Aorta (tissue), 5 donors: ENCODE measurements at regions not wholly inside any gene's neighbourhood (a gene's known extent, or its start where the extent isn't known, plus 50 kb on each side); places are given as distances from the start of the nearest gene placed in this dataset.

Experiments used
- ATAC-seq: fragments of 200-7000 bp; cut with Tn5 transposase; one replicate; pipeline ENCODE4 v1.9.1; 2022; ENCODE audit warnings: moderate library complexity; ENCODE audit not compliant: low FRiP score
- DNase-seq, 2 donors: peaks; one replicate each; pipeline ENCODE4 v3.0.0-alpha.2; 2020
- H3K27ac ChIP-seq, 2 donors: one replicate each; pipeline ENCODE4 v1.5.1; 2013; ENCODE audit warnings: low read length in 2 of 2, mild to moderate bottlenecking in 2 of 2, moderate library complexity in 2 of 2, control low read depth in 1 of 2, inconsistent platforms in 1 of 2, low read depth in 1 of 2
- H3K27me3 ChIP-seq, 2 donors: one replicate each; pipeline ENCODE4 v1.6.1; 2013; ENCODE audit warnings: control low read depth in 1 of 2, low read length in 1 of 2, mild to moderate bottlenecking in 1 of 2, moderate library complexity in 1 of 2; ENCODE audit not compliant: insufficient read depth in 2 of 2, control insufficient read depth in 1 of 2
- H3K36me3 ChIP-seq, 2 donors: one replicate each; pipeline ENCODE4 v1.6.1; 2013; ENCODE audit warnings: control low read depth in 1 of 2, low read length in 1 of 2, mild to moderate bottlenecking in 1 of 2; ENCODE audit not compliant: insufficient read depth in 2 of 2, control insufficient read depth in 1 of 2
- H3K4me1 ChIP-seq, 2 donors: one replicate each; pipeline ENCODE4 v1.6.1; 2013; ENCODE audit warnings: low read length in 2 of 2, control low read depth in 1 of 2, mild to moderate bottlenecking in 1 of 2, moderate library complexity in 1 of 2; ENCODE audit not compliant: insufficient read depth in 2 of 2, control insufficient read depth in 1 of 2
- H3K4me3 ChIP-seq, 2 donors: one replicate each; pipeline ENCODE4 v1.5.1; 2013; ENCODE audit warnings: low read length in 2 of 2, control low read depth in 1 of 2, mild to moderate bottlenecking in 1 of 2
- H3K9me3 ChIP-seq: one replicate; pipeline ENCODE4 v1.6.1; 2013; ENCODE audit warnings: mild to moderate bottlenecking, low read length; ENCODE audit not compliant: control insufficient read depth
- WGBS, 2 donors: extraction: QIAGEN DNeasy Blood & Tissue Kit; methylation state at CpG; one replicate each; pipeline ENCODE4 v1.1.7; 2013; 5-methylcytosine and 5-hydroxymethylcytosine counted together
- intact Hi-C, 2 donors: fragments of 100-400 bp; cut with DNase I; formaldehyde crosslinking; loops; one replicate each; pipeline versions ENCODE4 v1.14.2 to v1.15.0; 2022
- donor health status: healthy with polysubstance abuse.
- donor health status: Bipolar disorder and iron deficiency.
- donor health status: DM: no; HTN: no; CAD: no.
- donor health status: DM: no; HTN: no; CAD: no.
- donor health status: DM: yes; HTN: yes; CAD: no.

GRCh38 chr6:168255283-168255881 lies 64.2 kb downstream of the DACT2 start:
- Histone ChIP-seq H3K27me3 (no peaks in the 10 kb centered on the region), H3K9me3 (peaks cover 2% of the 10 kb centered on the region), H3K27ac (no peak overlapping the region), H3K4me1 (no peaks in the 10 kb centered on the region), H3K4me3 (no peak overlapping the region), H3K36me3 (no peaks in the 10 kb centered on the region)
- intact Hi-C loops, result no loop called here
- no peak for ATAC-seq
- WGBS, 2 donors, result 97 to 100% methylated on average over 4 of the region's 4 CpGs
- DNase-seq, result peak in 1 of 2 donors; percentile 30

GRCh38 chr6:168252267-168252666 lies 67.3 kb downstream of the DACT2 start:
- Histone ChIP-seq H3K4me3 (no peak overlapping the region), H3K27ac (no peak overlapping the region), H3K27me3 (no peaks in the 10 kb centered on the region), H3K4me1 (no peaks in the 10 kb centered on the region), H3K36me3 (no peaks in the 10 kb centered on the region), H3K9me3 (peaks cover 2% of the 10 kb centered on the region)
- ATAC-seq, result no peak
- intact Hi-C loops, result no loop called here
- 92 to 95% methylated on average over 4 of the region's 4 CpGs for WGBS, 2 donors
- DNase-seq, result no peak

- H3K36me3 ChIP-seq, result no peaks in the 10 kb centered on the region
- no peak overlapping the region for H3K4me3 ChIP-seq
- ATAC-seq (peak; percentile 65), DNase-seq (no peak)
- H3K9me3 ChIP-seq, result no peaks in the 10 kb centered on the region
- H3K4me1 ChIP-seq, result no peaks in the 10 kb centered on the region
- no peaks in the 10 kb centered on the region for H3K27me3 ChIP-seq
- intact Hi-C loops, result no loop called here
- H3K27ac ChIP-seq, result no peak overlapping the region
- 91% methylated on average over 11 of the region's 11 CpGs for WGBS, 2 donors
These were observed 69.3 kb downstream of the DACT2 start for GRCh38 chr6:168250250-168250649.

- H3K27ac ChIP-seq, result no peak overlapping the region
These were observed 69.8 kb downstream of the DACT2 start for GRCh38 chr6:168249746-168250145.

GRCh38 chr6:168248148-168248620 lies 71.4 kb downstream of the DACT2 start:
- no peaks in the 10 kb centered on the region for H3K4me1 ChIP-seq
- H3K27me3 ChIP-seq, result no peaks in the 10 kb centered on the region
- H3K27ac ChIP-seq, result no peak overlapping the region
- intact Hi-C loops, result no loop called here
- H3K9me3 ChIP-seq, result no peaks in the 10 kb centered on the region
- ATAC-seq, result no peak
- no peaks in the 10 kb centered on the region for H3K36me3 ChIP-seq
- no peak for DNase-seq
- WGBS, 2 donors, result 89 to 91% methylated on average over 9 of the region's 9 CpGs
- no peak overlapping the region for H3K4me3 ChIP-seq

More at GRCh38 chr6:168249746-168250145, 69.8 kb downstream of the DACT2 start:
- ATAC-seq, result no peak
- H3K36me3 ChIP-seq, result no peaks in the 10 kb centered on the region
- no peak overlapping the region for H3K4me3 ChIP-seq
- no peaks in the 10 kb centered on the region for H3K27me3 ChIP-seq
- DNase-seq, result no peak
- intact Hi-C loops, result no loop called here
- no peaks in the 10 kb centered on the region for H3K4me1 ChIP-seq
- H3K9me3 ChIP-seq, result no peaks in the 10 kb centered on the region
- WGBS, 2 donors, result 89 to 96% methylated on average over 13 of the region's 13 CpGs

- H3K27me3 ChIP-seq, result no peaks in the 10 kb centered on the region
- H3K9me3 ChIP-seq, result no peaks in the 10 kb centered on the region
- WGBS, 2 donors, result 33 to 34% methylated on average over 15 to 16 of the region's 16 CpGs
- H3K4me1 ChIP-seq, result no peaks in the 10 kb centered on the region
- intact Hi-C loops, result no loop called here
- no peak for DNase-seq
- ATAC-seq, result no peak
- no peak overlapping the region for H3K4me3 ChIP-seq
- no peak overlapping the region for H3K27ac ChIP-seq
- no peaks in the 10 kb centered on the region for H3K36me3 ChIP-seq
These were observed 72.0 kb downstream of the DACT2 start for GRCh38 chr6:168247443-168248147.

GRCh38 chr6:168244961-168245551 lies 74.5 kb downstream of the DACT2 start:
- no peak overlapping the region for H3K4me3 ChIP-seq
- no peaks in the 10 kb centered on the region for H3K9me3 ChIP-seq
- intact Hi-C loops, result no loop called here
- no peaks in the 10 kb centered on the region for H3K36me3 ChIP-seq
- no peaks in the 10 kb centered on the region for H3K27me3 ChIP-seq
- DNase-seq (no peak), ATAC-seq (no peak)
- no peak overlapping the region for H3K27ac ChIP-seq
- H3K4me1 ChIP-seq, result no peaks in the 10 kb centered on the region
- 97 to 99% methylated on average over 17 of the region's 17 CpGs for WGBS, 2 donors

- H3K27ac ChIP-seq, result no peak overlapping the region
- intact Hi-C loops, result no loop called here
- H3K4me3 ChIP-seq, result no peak overlapping the region
- no peak for DNase-seq
- no peaks in the 10 kb centered on the region for H3K4me1 ChIP-seq
- 83 to 92% methylated on average over 6 of the region's 6 CpGs for WGBS, 2 donors
- H3K9me3 ChIP-seq, result no peaks in the 10 kb centered on the region
- ATAC-seq, result no peak
- no peaks in the 10 kb centered on the region for H3K27me3 ChIP-seq
- no peaks in the 10 kb centered on the region for H3K36me3 ChIP-seq
These were observed 75.7 kb downstream of the DACT2 start for GRCh38 chr6:168243812-168244376.

GRCh38 chr6:168242940-168243225 lies 76.7 kb downstream of the DACT2 start:
- ATAC-seq (no peak), DNase-seq (no peak)
- Histone ChIP-seq H3K36me3 (no peaks in the 10 kb centered on the region), H3K27ac (no peak overlapping the region), H3K27me3 (no peaks in the 10 kb centered on the region), H3K4me3 (no peak overlapping the region), H3K4me1 (no peaks in the 10 kb centered on the region), H3K9me3 (no peaks in the 10 kb centered on the region)
- WGBS, 2 donors, result 98 to 99% methylated on average over 8 of the region's 8 CpGs
- intact Hi-C loops, result no loop called here
